Liver (tissue), 8 donors: ENCODE measurements at regions not wholly inside any gene's neighbourhood (a gene's known extent, or its start where the extent isn't known, plus 50 kb on each side); places are given as distances from the start of the nearest gene placed in this dataset.
"Not testable (repeated sequence)": the region's sequence is repeated elsewhere in the genome, so short reads cannot be mapped to it uniquely, and the experiment has no call there.

Experiments
- DNase-seq: peaks from one replicate; pipeline ENCODE4 v3.0.0-alpha.2; 2017; ENCODE audit warnings: low spot score
- H3K27ac ChIP-seq, 2 donors: one replicate each; pipeline ENCODE4 v1.7.0; 2013; ENCODE audit warnings: inconsistent platforms in 2 of 2, low read length in 2 of 2, control low read depth in 1 of 2, low read depth in 1 of 2, mild to moderate bottlenecking in 1 of 2
- H3K27me3 ChIP-seq, 4 donors: one replicate each; pipeline versions ENCODE4 v1.6.1 to v1.7.0; 2013; ENCODE audit warnings: low read length in 3 of 4, inconsistent platforms in 1 of 4, mild to moderate bottlenecking in 1 of 4, moderate library complexity in 1 of 4; ENCODE audit not compliant: control insufficient read depth in 4 of 4, insufficient read depth in 4 of 4
- H3K36me3 ChIP-seq, 4 donors: one replicate each; pipeline versions ENCODE4 v1.6.1 to v1.7.0; 2013; ENCODE audit warnings: low read length in 3 of 4, mild to moderate bottlenecking in 3 of 4, low read depth in 1 of 4, moderate library complexity in 1 of 4; ENCODE audit not compliant: control insufficient read depth in 4 of 4, insufficient read depth in 3 of 4
- H3K4me1 ChIP-seq, 4 donors: one replicate each; pipeline versions ENCODE4 v1.6.1 to v1.7.0; 2013; ENCODE audit warnings: low read length in 3 of 4, mild to moderate bottlenecking in 3 of 4, moderate library complexity in 1 of 4; ENCODE audit not compliant: control insufficient read depth in 4 of 4, insufficient read depth in 4 of 4
- H3K4me3 ChIP-seq, 3 donors: one replicate each; pipeline versions ENCODE4 v1.6.1 to v1.7.0; 2013; ENCODE audit warnings: low read length in 3 of 3, control low read depth in 1 of 3, low read depth in 1 of 3, mild to moderate bottlenecking in 1 of 3
- H3K9ac ChIP-seq, 2 donors: one replicate each; pipeline ENCODE4 v1.7.0; 2013; ENCODE audit warnings: low read length in 2 of 2, mild to moderate bottlenecking in 2 of 2, moderate library complexity in 2 of 2, control low read depth in 1 of 2, low read depth in 1 of 2
- H3K9me3 ChIP-seq, 4 donors: one replicate each; pipeline versions ENCODE4 v1.6.1 to v1.7.0; 2013; ENCODE audit warnings: low read length in 3 of 4; ENCODE audit not compliant: control insufficient read depth in 4 of 4
- EGR1 ChIP-seq, 2 donors: IDR thresholded peaks; 2 replicates each; pipeline ENCODE4 v1.6.1; 2016 to 2018; ENCODE audit warnings: antibody characterized with exemption in 2 of 2, low read depth in 2 of 2
- FOXA1 ChIP-seq: IDR thresholded peaks from 2 replicates; pipeline ENCODE4 v1.6.1; 2016; ENCODE audit warnings: antibody characterized with exemption
- FOXA2 ChIP-seq: IDR thresholded peaks from 2 replicates; pipeline ENCODE4 v1.6.1; 2016; ENCODE audit warnings: antibody characterized with exemption
- GABPA ChIP-seq, 2 donors: IDR thresholded peaks in 1 of 2; conservative IDR thresholded peaks in 1 of 2; 2 replicates each; pipeline ENCODE4 v1.6.1; 2016; ENCODE audit warnings: antibody characterized with exemption in 2 of 2, mild to moderate bottlenecking in 1 of 2, moderate library complexity in 1 of 2
- HNF4A ChIP-seq, 2 donors: conservative IDR thresholded peaks; 2 replicates each; pipeline ENCODE4 v1.6.1; 2016; ENCODE audit warnings: antibody characterized with exemption in 2 of 2, mild to moderate bottlenecking in 2 of 2
- HNF4G ChIP-seq: IDR thresholded peaks from 2 replicates; pipeline ENCODE4 v1.6.1; 2016; ENCODE audit warnings: antibody characterized with exemption
- JUND ChIP-seq, 2 donors: IDR thresholded peaks; 2 replicates each; pipeline ENCODE4 v1.6.1; 2016; ENCODE audit warnings: antibody characterized with exemption in 2 of 2
- NR2F2 ChIP-seq: IDR thresholded peaks from 2 replicates; pipeline ENCODE4 v1.6.1; 2016; ENCODE audit warnings: antibody characterized with exemption
- RAD21 ChIP-seq, 2 donors: IDR thresholded peaks; 2 replicates each; pipeline ENCODE4 v1.6.1; 2016; ENCODE audit warnings: antibody characterized with exemption in 2 of 2, mild to moderate bottlenecking in 2 of 2
- RXRA ChIP-seq, 2 donors: IDR thresholded peaks; 2 replicates each; pipeline ENCODE4 v1.6.1; 2017 to 2018; ENCODE audit warnings: antibody characterized with exemption in 2 of 2, mild to moderate bottlenecking in 1 of 2
- SP1 ChIP-seq: IDR thresholded peaks from 2 replicates; pipeline ENCODE4 v1.6.1; 2018; ENCODE audit warnings: antibody characterized with exemption, mild to moderate bottlenecking
- TAF1 ChIP-seq: conservative IDR thresholded peaks from 2 replicates; pipeline ENCODE4 v1.6.1; 2016; ENCODE audit warnings: antibody characterized with exemption, mild to moderate bottlenecking
- YY1 ChIP-seq: IDR thresholded peaks from 2 replicates; pipeline ENCODE4 v1.6.1; 2016; ENCODE audit warnings: antibody characterized with exemption, mild to moderate bottlenecking
- WGBS: extraction: QIAGEN DNeasy Blood & Tissue Kit; methylation state at CpG from one replicate; pipeline ENCODE4 v1.1.7; 2013; 5-methylcytosine and 5-hydroxymethylcytosine counted together
- TF ChIP-seq, protein P1 (sequence below): IDR thresholded peaks from 2 replicates; pipeline ENCODE4 v1.6.1; 2016; ENCODE audit warnings: antibody characterized with exemption
- TF ChIP-seq, protein P2 (sequence below): IDR thresholded peaks from 2 replicates; pipeline ENCODE4 v1.6.1; 2016; ENCODE audit warnings: antibody characterized with exemption
- TF ChIP-seq, protein P3 (sequence below): fragments of 150-350 bp; IDR thresholded peaks from 2 replicates; pipeline ENCODE4 v1.5.1; 2017; ENCODE audit warnings: improper control_type of control experiment, low read depth, low read length; ENCODE audit not compliant: missing input control
- TF ChIP-seq, protein P4 (sequence below): IDR thresholded peaks from 2 replicates; pipeline ENCODE4 v1.6.1; 2016; ENCODE audit warnings: antibody characterized with exemption, mild to moderate bottlenecking
- TF ChIP-seq, protein P5 (sequence below): IDR thresholded peaks from 2 replicates; pipeline ENCODE4 v1.6.1; 2016; ENCODE audit warnings: antibody characterized with exemption
- donor health status: healthy.
- donor health status: healthy.
- donor health status: healthy.
- donor health status: healthy.
- donor health status: healthy.

DNA sequence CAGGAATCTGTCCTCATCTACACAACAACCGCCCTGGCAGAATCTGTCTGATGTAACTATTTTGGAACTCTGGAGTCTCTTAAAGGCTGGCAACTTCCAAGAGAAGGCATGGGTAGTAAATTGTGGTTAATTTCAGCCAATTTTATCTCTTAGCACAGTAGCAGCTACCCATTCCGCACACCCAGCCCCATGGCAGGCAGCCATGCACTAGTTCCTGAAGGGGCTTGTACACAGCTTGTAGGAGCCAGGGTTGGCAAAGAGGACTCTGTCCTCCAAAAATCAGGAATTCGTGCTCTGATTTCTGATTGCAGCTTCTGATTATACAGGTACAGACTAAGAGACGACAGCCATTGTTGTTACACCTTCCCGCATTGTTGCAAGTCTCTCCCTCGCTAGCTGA is 155.9 kb downstream of the RNF144B start:
- no peaks in the 10 kb centered on the region for H3K27me3 ChIP-seq
- DNase-seq, result no peak
- H3K36me3 ChIP-seq, result no peaks in the 10 kb centered on the region
- H3K27ac ChIP-seq, result no peak overlapping the region
- peaks cover 0 to 3% (median 0%) of the 10 kb centered on the region in 4 donors for H3K9me3 ChIP-seq
- TF ChIP-seq, protein P1, sequence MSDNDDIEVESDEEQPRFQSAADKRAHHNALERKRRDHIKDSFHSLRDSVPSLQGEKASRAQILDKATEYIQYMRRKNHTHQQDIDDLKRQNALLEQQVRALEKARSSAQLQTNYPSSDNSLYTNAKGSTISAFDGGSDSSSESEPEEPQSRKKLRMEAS, result no peak
- TF ChIP-seq RXRA (IDR thresholded peaks at IDR 0.05) (no peak), FOXA2 (no peak), JUND (IDR thresholded peaks at IDR 0.05) (no peak), RAD21 (IDR thresholded peaks at IDR 0.05) (no peak), FOXA1 (no peak), NR2F2 (no peak), GABPA (IDR thresholded peaks at IDR 0.05 in 1 of 2, conservative IDR thresholded peaks at IDR 0.05 in 1 of 2) (no peak), SP1 (no peak), HNF4G (no peak), TAF1 (no peak), EGR1 (IDR thresholded peaks at IDR 0.05; ENCODE audit: low read depth in 2 of 2) (no peak), HNF4A (conservative IDR thresholded peaks at IDR 0.05) (no peak), YY1 (no peak)
- TF ChIP-seq, protein P2, sequence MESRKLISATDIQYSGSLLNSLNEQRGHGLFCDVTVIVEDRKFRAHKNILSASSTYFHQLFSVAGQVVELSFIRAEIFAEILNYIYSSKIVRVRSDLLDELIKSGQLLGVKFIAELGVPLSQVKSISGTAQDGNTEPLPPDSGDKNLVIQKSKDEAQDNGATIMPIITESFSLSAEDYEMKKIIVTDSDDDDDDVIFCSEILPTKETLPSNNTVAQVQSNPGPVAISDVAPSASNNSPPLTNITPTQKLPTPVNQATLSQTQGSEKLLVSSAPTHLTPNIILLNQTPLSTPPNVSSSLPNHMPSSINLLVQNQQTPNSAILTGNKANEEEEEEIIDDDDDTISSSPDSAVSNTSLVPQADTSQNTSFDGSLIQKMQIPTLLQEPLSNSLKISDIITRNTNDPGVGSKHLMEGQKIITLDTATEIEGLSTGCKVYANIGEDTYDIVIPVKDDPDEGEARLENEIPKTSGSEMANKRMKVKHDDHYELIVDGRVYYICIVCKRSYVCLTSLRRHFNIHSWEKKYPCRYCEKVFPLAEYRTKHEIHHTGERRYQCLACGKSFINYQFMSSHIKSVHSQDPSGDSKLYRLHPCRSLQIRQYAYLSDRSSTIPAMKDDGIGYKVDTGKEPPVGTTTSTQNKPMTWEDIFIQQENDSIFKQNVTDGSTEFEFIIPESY, result no peak
- TF ChIP-seq, protein P3, sequence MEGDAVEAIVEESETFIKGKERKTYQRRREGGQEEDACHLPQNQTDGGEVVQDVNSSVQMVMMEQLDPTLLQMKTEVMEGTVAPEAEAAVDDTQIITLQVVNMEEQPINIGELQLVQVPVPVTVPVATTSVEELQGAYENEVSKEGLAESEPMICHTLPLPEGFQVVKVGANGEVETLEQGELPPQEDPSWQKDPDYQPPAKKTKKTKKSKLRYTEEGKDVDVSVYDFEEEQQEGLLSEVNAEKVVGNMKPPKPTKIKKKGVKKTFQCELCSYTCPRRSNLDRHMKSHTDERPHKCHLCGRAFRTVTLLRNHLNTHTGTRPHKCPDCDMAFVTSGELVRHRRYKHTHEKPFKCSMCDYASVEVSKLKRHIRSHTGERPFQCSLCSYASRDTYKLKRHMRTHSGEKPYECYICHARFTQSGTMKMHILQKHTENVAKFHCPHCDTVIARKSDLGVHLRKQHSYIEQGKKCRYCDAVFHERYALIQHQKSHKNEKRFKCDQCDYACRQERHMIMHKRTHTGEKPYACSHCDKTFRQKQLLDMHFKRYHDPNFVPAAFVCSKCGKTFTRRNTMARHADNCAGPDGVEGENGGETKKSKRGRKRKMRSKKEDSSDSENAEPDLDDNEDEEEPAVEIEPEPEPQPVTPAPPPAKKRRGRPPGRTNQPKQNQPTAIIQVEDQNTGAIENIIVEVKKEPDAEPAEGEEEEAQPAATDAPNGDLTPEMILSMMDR, result no peak
- TF ChIP-seq, protein P4, sequence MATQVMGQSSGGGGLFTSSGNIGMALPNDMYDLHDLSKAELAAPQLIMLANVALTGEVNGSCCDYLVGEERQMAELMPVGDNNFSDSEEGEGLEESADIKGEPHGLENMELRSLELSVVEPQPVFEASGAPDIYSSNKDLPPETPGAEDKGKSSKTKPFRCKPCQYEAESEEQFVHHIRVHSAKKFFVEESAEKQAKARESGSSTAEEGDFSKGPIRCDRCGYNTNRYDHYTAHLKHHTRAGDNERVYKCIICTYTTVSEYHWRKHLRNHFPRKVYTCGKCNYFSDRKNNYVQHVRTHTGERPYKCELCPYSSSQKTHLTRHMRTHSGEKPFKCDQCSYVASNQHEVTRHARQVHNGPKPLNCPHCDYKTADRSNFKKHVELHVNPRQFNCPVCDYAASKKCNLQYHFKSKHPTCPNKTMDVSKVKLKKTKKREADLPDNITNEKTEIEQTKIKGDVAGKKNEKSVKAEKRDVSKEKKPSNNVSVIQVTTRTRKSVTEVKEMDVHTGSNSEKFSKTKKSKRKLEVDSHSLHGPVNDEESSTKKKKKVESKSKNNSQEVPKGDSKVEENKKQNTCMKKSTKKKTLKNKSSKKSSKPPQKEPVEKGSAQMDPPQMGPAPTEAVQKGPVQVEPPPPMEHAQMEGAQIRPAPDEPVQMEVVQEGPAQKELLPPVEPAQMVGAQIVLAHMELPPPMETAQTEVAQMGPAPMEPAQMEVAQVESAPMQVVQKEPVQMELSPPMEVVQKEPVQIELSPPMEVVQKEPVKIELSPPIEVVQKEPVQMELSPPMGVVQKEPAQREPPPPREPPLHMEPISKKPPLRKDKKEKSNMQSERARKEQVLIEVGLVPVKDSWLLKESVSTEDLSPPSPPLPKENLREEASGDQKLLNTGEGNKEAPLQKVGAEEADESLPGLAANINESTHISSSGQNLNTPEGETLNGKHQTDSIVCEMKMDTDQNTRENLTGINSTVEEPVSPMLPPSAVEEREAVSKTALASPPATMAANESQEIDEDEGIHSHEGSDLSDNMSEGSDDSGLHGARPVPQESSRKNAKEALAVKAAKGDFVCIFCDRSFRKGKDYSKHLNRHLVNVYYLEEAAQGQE, result no peak
- TF ChIP-seq, protein P5, sequence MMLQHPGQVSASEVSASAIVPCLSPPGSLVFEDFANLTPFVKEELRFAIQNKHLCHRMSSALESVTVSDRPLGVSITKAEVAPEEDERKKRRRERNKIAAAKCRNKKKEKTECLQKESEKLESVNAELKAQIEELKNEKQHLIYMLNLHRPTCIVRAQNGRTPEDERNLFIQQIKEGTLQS, result no peak
- no peak overlapping the region for H3K9ac ChIP-seq
- no peaks in the 10 kb centered on the region for H3K4me1 ChIP-seq
- no peak overlapping the region for H3K4me3 ChIP-seq
- 72% methylated on average over 6 of the region's 6 CpGs for WGBS

DNA sequence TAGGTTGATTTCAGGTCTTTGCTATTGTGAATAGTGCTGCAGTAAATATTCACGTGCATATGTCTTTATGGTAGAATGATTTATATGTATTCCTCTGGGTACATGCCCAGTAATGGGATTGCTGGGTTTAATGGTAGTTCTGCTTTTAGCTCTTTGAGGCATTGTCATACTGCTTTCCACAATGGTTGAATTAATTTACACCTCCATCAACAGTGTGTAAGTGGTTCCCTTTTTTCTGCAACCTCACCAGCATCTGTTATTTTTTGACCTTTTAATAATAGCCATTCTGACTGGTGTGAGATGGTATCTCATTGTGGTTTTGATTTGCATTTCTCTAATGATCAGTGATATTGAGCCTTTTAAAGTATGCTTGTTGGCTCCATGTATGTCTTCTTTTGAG is 158.0 kb downstream of the RNF144B start:
- H3K4me1 ChIP-seq, H3K9ac ChIP-seq, H3K4me3 ChIP-seq, DNase-seq, H3K27me3 ChIP-seq, H3K27ac ChIP-seq, H3K9me3 ChIP-seq, H3K36me3 ChIP-seq: not testable (repeated sequence)
- 75% methylated on average over 1 of the region's 1 CpG for WGBS
